Chondrocyte (in vitro differentiated cells): ENCODE measurements at regions not wholly inside any gene's neighbourhood (a gene's known extent, or its start where the extent isn't known, plus 50 kb on each side); places are given as distances from the start of the nearest gene placed in this dataset.

Experiments used
- DNase-seq: peaks from one replicate; pipeline ENCODE4 v3.0.0; 2021; ENCODE audit warnings: mixed read lengths, low spot score
- H3K27ac Mint-ChIP-seq: one replicate; pipeline ENCODE4 v1.8.0; 2021; ENCODE audit warnings: mild to moderate bottlenecking, moderate library complexity, mixed read lengths; ENCODE audit not compliant: unreplicated experiment
- H3K27me3 Mint-ChIP-seq: 2 replicates; pipeline ENCODE4 v1.8.0; 2021; ENCODE audit warnings: low read depth, mixed read lengths
- H3K36me3 Mint-ChIP-seq: 2 replicates; pipeline ENCODE4 v1.8.0; 2021; ENCODE audit warnings: low read depth, mixed read lengths
- H3K4me1 Mint-ChIP-seq: 2 replicates; pipeline ENCODE4 v1.8.0; 2021; ENCODE audit warnings: low read depth, mild to moderate bottlenecking, mixed read lengths
- H3K4me3 Mint-ChIP-seq: one replicate; pipeline ENCODE4 v1.8.0; 2021; ENCODE audit warnings: mild to moderate bottlenecking, moderate library complexity, mixed read lengths; ENCODE audit not compliant: unreplicated experiment
- H3K9me3 Mint-ChIP-seq: 2 replicates; pipeline ENCODE4 v1.8.0; 2021; ENCODE audit warnings: low read depth, mixed read lengths
- TF ChIP-seq, protein P1 (sequence below): fragments of 200-600 bp; sonication (generic); IDR thresholded peaks from 2 replicates; pipeline ENCODE4 v1.5.0; 2021; ENCODE audit warnings: antibody characterized with exemption, mild to moderate bottlenecking, moderate library complexity

DNA sequence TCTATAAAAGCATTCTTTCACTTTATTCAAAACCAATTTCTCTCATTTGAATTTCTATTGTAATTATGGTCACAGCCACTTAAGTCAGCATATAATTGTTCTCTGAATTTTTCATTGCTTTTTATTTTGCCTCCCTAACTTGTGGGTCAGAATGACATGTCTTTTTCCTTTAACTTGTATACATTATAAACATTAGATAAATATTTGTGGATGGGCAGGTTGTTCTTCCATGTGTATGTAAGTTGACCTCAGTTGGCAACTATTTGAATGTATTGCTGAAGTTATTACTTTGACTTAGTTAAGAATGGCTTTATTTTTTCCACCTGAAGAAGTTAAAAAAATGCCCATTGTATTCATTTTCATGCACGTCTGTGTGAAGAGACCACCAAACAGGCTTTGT, 83.0 kb upstream of the MAP3K7 start:
- Mint-ChIP-seq H3K27ac (no peak overlapping the region), H3K9me3 (no peaks in the 10 kb centered on the region), H3K36me3 (no peaks in the 10 kb centered on the region), H3K4me1 (no peaks in the 10 kb centered on the region), H3K4me3 (no peak overlapping the region), H3K27me3 (peaks cover 9% of the 10 kb centered on the region)
- TF ChIP-seq, protein P1, sequence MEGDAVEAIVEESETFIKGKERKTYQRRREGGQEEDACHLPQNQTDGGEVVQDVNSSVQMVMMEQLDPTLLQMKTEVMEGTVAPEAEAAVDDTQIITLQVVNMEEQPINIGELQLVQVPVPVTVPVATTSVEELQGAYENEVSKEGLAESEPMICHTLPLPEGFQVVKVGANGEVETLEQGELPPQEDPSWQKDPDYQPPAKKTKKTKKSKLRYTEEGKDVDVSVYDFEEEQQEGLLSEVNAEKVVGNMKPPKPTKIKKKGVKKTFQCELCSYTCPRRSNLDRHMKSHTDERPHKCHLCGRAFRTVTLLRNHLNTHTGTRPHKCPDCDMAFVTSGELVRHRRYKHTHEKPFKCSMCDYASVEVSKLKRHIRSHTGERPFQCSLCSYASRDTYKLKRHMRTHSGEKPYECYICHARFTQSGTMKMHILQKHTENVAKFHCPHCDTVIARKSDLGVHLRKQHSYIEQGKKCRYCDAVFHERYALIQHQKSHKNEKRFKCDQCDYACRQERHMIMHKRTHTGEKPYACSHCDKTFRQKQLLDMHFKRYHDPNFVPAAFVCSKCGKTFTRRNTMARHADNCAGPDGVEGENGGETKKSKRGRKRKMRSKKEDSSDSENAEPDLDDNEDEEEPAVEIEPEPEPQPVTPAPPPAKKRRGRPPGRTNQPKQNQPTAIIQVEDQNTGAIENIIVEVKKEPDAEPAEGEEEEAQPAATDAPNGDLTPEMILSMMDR: no peak
- DNase-seq: no peak

GRCh38 chr6:90669420-90669819, 82.5 kb upstream of the MAP3K7 start:
- Mint-ChIP-seq H3K9me3 (no peaks in the 10 kb centered on the region), H3K27ac (no peak overlapping the region), H3K4me3 (no peak overlapping the region), H3K27me3 (peaks cover 5% of the 10 kb centered on the region), H3K36me3 (no peaks in the 10 kb centered on the region), H3K4me1 (no peaks in the 10 kb centered on the region)
- DNase-seq: no peak
- TF ChIP-seq, protein P1: no peak

DNA sequence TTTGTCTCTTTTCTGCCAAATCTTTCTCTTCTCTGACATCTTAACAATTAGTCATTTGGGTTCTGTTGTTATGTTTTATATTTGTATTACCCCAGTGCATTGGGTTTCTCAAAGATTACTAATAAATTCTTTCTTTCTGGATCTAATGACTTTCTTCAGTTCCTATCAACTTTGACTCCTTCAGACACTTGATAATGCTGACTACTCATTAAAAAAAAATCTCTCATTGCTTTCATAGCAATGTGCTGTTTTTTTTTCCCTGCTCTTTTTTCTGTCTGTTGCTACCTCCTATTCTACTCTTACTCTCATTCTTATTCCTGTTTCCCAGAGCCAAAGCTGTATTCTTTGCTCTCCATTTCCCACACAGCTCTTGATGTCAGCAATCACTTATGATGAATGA, 81.3 kb upstream of the MAP3K7 start:
- no peaks in the 10 kb centered on the region for H3K4me1 Mint-ChIP-seq
- H3K27me3 Mint-ChIP-seq: no peaks in the 10 kb centered on the region
- no peaks in the 10 kb centered on the region for H3K36me3 Mint-ChIP-seq
- TF ChIP-seq, protein P1: no peak
- H3K9me3 Mint-ChIP-seq: peaks cover 2% of the 10 kb centered on the region
- DNase-seq: no peak
- no peak overlapping the region for H3K4me3 Mint-ChIP-seq
- H3K27ac Mint-ChIP-seq: no peak overlapping the region

- H3K4me3 Mint-ChIP-seq: no peak overlapping the region
- no peak overlapping the region for H3K27ac Mint-ChIP-seq
- no peak for DNase-seq
- H3K9me3 Mint-ChIP-seq: peaks cover 11% of the 10 kb centered on the region
- H3K4me1 Mint-ChIP-seq: no peaks in the 10 kb centered on the region
- TF ChIP-seq, protein P1: no peak
- H3K36me3 Mint-ChIP-seq: no peaks in the 10 kb centered on the region
- H3K27me3 Mint-ChIP-seq: peaks cover 2% of the 10 kb centered on the region
Measured at GRCh38 chr6:90663873-90664272, 77.0 kb upstream of the MAP3K7 start.

- TF ChIP-seq, protein P1: no peak
- Mint-ChIP-seq H3K27me3 (peaks cover 9% of the 10 kb centered on the region), H3K4me3 (no peak overlapping the region), H3K4me1 (no peaks in the 10 kb centered on the region), H3K36me3 (no peaks in the 10 kb centered on the region), H3K9me3 (peaks cover 13% of the 10 kb centered on the region), H3K27ac (no peak overlapping the region)
- no peak for DNase-seq
Measured at GRCh38 chr6:90663106-90663505, 76.2 kb upstream of the MAP3K7 start.
